SKM-1 (cell line): ENCODE measurements at regions not wholly inside any gene's neighbourhood (a gene's known extent, or its start where the extent isn't known, plus 50 kb on each side); places are given as distances from the start of the nearest gene placed in this dataset.
A peak's percentile ranks its signal among the peaks of the same experiment; 100 is the strongest.
"Not testable (repeated sequence)": the region's sequence is repeated elsewhere in the genome, so short reads cannot be mapped to it uniquely, and the experiment has no call there.

Source experiments
- DNase-seq: peaks from one replicate; lab custom pipeline; 2025; ENCODE audit not compliant: unreplicated experiment; lab: John Stamatoyannopoulos, UW

DNA sequence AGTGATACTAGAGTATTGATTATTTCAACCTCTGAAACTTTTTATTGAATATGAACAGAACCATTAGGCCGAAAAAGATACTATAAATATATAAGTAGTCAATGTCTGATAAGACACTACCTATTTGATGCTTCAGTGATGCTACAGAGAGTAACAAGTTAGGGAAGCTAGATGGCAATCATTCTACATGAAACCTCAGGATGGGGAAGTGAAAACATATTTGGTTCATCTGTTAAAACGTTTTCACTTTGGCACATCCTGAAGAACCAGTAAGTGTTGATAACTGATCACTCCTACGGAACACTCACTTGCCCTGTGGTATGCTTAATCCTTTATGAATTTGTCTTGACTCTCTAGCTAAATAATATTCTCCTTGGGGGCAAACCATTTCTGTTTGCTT, 1064.9 kb downstream of the NXPH1 start:
- DNase-seq: peak; percentile 2

- no peak for DNase-seq
Observed at GRCh38 chr7:9502269-9502668, 1068.9 kb downstream of the NXPH1 start.

DNA sequence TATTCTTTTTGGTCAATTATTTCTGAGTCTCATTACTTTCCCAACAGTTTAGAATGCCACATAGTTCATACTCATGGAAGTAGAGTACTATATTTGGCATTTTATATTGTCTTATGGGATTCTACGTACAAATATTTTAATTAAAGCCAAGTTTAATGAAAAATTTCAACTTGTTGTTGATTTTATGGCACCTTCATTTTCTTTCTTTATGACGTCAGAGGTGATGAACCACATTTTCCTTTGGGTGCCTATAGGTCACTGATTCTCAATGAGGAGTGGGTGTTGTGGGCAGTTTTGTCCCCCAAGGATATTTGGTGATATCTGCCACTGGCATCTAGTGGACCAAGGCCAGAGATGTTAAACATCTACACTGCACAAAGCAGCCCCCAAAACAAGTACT, 1071.3 kb downstream of the NXPH1 start:
- no peak for DNase-seq

- DNase-seq: no peak
Observed at GRCh38 chr7:9505516-9505915, 1072.1 kb downstream of the NXPH1 start.

- DNase-seq: no peak
Observed at GRCh38 chr7:9507290-9507689, 1073.9 kb downstream of the NXPH1 start.

DNA sequence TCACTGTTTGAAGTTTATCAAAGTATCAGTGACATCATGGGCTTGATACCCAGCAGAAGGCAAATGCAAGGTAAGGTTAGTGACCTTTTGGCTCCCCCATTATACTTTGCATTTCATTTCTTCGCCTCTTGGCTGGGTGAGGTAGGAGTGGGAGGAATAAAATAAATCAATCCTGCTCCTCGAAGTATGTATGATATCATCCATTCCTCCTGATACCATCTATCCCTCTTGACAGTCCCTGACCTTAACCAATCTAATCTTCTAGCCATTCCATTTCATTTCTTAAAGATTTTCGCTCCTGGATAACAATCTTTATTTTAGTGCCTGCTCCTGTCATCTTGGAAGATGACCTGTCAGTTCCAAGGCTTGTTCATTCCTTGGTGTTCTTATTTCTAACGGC, 1083.3 kb downstream of the NXPH1 start:
- no peak for DNase-seq

DNA sequence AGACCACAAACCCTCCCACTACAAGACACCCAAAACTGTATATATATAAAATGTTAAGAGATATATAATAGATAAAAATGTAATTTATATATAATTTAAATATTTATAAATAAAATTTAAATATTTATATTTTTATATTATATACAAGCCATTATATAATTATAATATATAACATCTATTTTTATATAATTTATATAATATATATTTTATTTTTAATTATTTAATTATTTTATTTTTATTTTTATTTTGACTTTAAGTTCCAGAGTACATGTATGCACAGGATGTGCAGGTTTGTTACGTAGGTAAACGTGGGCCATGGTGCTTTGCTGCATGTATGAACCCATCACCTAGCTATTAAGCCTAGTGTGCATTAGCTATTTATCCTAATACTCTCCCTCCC, 1090.2 kb downstream of the NXPH1 start:
- no peak for DNase-seq

- not testable (repeated sequence) for DNase-seq
Observed at GRCh38 chr7:9552431-9552830, 1119.0 kb downstream of the NXPH1 start.

DNA sequence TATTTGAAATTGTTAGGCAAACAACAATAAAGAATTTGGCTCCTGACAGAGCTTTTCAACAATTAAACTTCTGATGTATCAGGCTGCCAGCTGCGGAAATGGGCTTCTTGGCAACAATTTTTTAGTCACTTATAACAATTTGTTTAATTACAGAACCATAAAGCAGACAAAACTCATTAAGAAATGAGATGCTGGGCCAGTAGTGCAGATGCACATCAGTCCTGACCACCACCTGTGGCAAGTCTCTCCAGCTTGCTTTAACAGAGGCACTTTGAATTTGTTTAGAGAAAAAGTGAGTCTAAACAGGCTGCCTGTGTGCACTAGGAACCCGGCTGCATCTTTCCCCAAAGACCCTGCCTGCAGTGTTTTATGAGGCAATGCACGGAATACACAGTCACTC, 1124.4 kb downstream of the NXPH1 start:
- no peak for DNase-seq

DNA sequence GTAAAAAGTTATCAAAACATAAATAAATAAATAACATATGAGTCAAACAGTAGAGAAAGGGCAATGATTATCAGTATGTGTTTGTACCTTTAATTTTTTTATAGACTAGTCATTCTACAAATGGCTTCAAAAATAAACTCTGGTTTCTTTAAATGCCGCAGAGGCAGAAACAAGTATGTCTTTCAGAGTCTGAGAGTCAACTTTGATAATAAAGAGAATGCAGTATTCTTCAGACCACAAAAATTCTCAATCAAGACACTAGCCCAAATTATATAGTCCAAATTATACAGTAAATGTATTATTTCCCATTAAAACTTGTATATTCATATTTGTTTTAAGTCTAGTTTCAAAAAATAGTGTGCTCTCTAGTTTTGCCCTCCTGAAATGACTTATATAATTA, 1142.3 kb downstream of the NXPH1 start:
- no peak for DNase-seq

- DNase-seq: no peak
Observed at GRCh38 chr7:9582824-9583223, 1149.4 kb downstream of the NXPH1 start.

DNA sequence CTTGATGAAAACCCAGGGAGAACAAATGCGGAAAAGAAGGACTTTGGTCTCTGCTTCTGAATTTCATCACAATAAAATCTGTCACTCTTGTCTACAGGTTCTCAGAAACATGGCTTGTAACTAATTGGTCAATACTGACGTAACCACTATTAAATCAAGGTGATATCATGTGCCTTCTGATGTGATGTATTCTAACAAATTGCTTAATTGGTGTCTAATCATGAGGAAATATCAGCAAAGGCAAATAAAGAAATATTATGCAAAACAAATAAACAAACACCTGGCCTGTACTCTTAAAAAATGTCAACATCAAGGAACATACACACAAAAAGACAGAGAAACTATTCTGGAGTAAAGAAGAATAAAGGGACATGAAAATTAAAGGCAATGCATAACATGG, 1165.0 kb downstream of the NXPH1 start:
- no peak for DNase-seq

DNA sequence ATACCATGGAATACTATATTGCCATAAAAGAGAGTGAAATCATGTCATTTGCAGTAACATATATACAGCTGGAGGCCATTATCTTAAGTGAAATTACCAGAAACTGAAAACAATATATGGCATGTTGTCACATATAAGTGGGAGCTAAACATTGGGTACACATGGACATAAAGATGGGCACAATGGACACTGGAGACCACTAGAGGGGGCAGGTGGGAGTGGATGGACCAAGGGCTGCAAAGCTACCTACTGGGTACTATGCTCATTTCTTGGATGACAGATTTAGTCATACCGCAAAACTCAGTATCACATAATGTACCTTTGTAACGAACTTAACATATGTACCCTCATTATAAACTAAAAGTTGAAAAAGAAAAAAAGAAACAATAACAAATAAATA, 1167.6 kb downstream of the NXPH1 start:
- DNase-seq: no peak

DNA sequence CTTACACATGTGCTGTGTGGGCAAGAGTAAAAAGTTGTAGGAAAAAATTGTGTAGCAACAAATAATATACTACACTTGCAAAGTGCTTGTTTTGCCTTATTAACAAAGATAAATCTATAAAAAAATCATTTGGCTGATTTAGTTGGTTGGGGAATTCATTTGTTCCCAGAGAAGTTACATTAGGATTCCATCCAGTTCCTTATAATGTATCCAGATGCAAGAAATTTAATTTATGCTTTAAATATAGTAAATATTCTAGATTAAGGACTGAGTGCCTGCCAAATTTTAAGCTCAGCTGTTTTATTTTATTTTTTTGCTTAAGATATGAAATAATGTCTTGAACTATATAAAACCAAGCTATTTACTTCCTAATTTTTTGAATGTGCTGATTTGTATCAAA, 1169.9 kb downstream of the NXPH1 start:
- DNase-seq: no peak

DNA sequence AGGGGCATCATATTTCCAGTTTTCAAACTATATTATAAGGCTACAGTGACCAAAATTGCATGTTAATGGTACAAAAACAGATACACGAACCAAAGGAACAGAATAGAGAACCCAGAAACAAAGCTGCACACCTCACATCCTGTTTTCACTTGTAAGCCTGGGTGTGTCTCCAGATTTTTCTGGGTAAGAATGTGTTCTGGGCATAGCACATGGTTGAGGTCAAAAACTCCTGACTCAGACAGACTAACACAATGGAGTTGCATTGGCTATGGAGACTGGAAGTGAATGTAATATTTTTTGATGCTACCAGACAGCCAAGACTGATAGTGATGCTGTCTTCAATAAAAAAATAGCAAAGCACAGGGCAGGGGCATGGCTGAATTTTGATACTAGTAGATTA, 1175.2 kb downstream of the NXPH1 start:
- no peak for DNase-seq

DNA sequence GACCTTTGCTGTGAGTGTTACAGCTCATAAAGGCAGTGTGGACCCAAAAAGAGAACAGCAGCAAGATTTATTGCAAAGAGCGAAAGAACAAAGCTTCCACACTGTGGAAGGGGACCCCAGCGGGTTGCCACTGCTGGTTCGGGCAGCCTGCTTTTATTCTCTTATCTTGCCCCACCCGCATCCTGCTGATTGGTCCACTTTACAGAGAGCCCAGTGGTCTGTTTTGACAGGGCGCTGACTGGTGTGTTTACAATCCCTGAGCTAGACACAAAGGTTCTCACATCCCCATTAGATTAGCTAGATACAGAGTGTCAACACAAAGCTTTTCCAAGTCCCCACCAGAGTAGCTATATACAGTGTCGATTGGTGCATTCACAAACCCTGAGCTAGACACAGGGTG, 1187.5 kb downstream of the NXPH1 start:
- DNase-seq: not testable (repeated sequence)

DNA sequence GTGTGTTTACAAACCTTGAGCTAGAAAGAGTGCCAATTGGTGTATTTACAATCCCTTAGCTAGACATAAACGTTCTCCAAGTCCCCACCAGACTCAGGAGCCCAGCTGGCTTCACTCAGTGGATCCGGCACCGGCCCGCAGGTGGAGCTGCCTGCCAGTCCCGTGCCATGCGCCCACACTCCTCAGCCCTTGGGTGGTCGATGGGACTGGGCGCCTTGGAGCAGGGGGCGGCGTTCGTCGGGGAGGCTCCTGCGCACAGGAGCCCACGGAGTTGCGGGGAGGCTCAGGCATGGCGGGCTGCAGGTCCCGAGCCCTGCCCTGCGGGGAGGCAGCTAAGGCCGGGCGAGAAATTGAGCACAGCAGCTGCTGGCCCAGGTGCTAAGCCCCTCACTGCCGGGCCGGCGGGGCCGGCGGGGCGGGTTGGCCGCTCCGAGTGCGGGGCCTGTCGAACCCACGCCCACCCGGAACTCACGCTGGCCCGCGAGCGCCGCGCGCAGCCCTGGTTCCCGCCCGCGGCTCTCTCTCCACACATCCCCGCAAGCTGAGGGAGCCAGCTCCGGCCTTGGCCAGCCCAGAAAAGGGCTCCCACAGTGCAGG, 1188.0 kb downstream of the NXPH1 start:
- not testable (repeated sequence) for DNase-seq

GRCh38 chr7:9621927-9622326, 1188.5 kb downstream of the NXPH1 start:
- no peak for DNase-seq

GRCh38 chr7:9625953-9626352, 1192.5 kb downstream of the NXPH1 start:
- DNase-seq: no peak

DNA sequence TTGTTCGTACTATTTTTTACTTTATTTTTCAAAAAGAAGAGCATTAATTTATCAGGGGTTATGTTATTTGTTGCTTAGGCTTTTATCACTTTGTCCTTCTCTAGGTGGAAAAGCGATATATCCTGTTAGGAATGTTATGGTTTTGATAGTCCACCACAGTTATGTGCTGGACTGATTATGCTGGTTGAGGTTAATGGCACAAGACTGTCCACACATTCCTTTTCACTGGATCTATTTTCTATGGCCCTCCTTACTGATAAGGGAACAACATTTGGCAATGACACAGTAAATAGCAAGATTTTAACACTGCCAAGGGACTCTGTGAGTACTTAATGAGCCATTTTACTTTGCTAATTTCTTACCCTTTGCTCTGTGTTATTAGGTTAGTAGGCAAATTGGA, 1212.3 kb downstream of the NXPH1 start:
- no peak for DNase-seq

DNA sequence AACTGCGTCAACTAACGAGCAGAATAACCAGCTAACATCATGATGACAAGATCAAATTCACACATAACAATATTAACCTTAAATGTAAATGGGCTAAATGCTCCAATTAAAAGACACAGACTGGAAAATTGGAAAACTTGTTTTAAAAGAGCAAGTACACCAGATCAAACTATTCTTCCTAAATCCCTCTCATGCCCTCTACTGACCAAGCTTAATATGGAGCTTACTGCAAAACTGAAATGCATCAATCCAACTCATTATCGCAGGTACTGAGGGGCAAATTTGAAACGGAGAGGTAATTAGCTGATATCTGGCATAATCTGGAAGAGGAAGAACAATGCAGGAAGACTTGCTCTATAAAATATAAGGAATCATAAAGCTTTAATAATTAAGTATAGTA, 1223.8 kb downstream of the NXPH1 start:
- no peak for DNase-seq

GRCh38 chr7:9671979-9672917, 1238.8 kb downstream of the NXPH1 start:
- DNase-seq: no peak

GRCh38 chr7:9680713-9681112, 1247.3 kb downstream of the NXPH1 start:
- no peak for DNase-seq
